HCT116 (cell line): ENCODE measurements at regions not wholly inside any gene's neighbourhood (a gene's known extent, or its start where the extent isn't known, plus 50 kb on each side); places are given as distances from the start of the nearest gene placed in this dataset.

ENCODE experiments used
- ATAC-seq: fragments of 200-7000 bp; cut with Tn5 transposase; 2 replicates; pipeline ENCODE4 v1.9.1; 2020; ENCODE audit warnings: mild to moderate bottlenecking, moderate library complexity
- BruUV-seq: library from RNA; stranded (reverse); fragments of 400-500 nt; replicated peaks from 2 replicates; lab custom pipeline; 2021; lab: Mats Ljungman, UMichigan
- CTCF ChIA-PET: fragments of 300-600 bp; sonication (Branson Sonifier 250); formaldehyde crosslinking; loops from one replicate; lab custom pipeline; 2021; ENCODE audit warnings: antibody characterized with exemption; lab: Charles Lee
- POLR2A ChIA-PET: fragments of 300-600, 350-600 bp; sonication (Branson Sonifier 250); formaldehyde crosslinking; loops from one replicate; lab custom pipeline; 2021; ENCODE audit warnings: antibody characterized with exemption; lab: Charles Lee
- RAD21 ChIA-PET, 2 experiments: fragments of 300-600 bp; sonication (Branson Sonifier 250); formaldehyde crosslinking; loops; one replicate each; lab custom pipeline; 2023; ENCODE audit warnings: low total read pairs in 2 of 2; ENCODE audit not compliant: uncharacterized antibody in 2 of 2, unreplicated experiment in 2 of 2, low non-redundant PET in 1 of 2; lab: Charles Lee
- DNase-seq: peaks from one replicate; pipeline ENCODE4 v3.0.0-alpha.2; 2010; ENCODE audit warnings: low read depth, low spot score
- H2AFZ ChIP-seq: fragments of 200-600 bp; shearing (Covaris generic), sonication (generic); 2 replicates; pipeline ENCODE4 v1.6.1; 2017; ENCODE audit warnings: low read depth, mixed run types, mixed read lengths, antibody characterized with exemption, low read length; ENCODE audit not compliant: poor library complexity, severe bottlenecking
- H3K27ac ChIP-seq: 2 replicates; pipeline ENCODE4 v1.5.1; 2012; ENCODE audit warnings: low read depth, low read length
- H3K27me3 ChIP-seq: fragments of 200-600 bp; sonication (generic); 2 replicates; pipeline ENCODE4 v1.6.1; 2016; ENCODE audit warnings: mixed run types, low read length, mixed read lengths; ENCODE audit not compliant: insufficient read depth
- H3K36me3 ChIP-seq, 2 experiments: fragments of 200-500 bp in 1 of 2; fragments of 200-600 bp in 1 of 2; sonication (Bioruptor generic) in 1 of 2; sonication (generic) in 1 of 2; 2 replicates each; pipeline versions ENCODE4 v1.5.1 to v1.6.1; 2014 to 2016; ENCODE audit warnings: low read length in 2 of 2, inconsistent platforms in 1 of 2, mixed read lengths in 1 of 2, mixed run types in 1 of 2; ENCODE audit not compliant: insufficient read depth in 2 of 2, control insufficient read depth in 1 of 2
- H3K4me1 ChIP-seq, 2 experiments: fragments of 200-600 bp in 1 of 2; sonication (generic) in 1 of 2; 2 replicates each; pipeline versions ENCODE4 v1.5.1 to v1.6.1; 2012 to 2017; ENCODE audit warnings: low read length in 2 of 2, inconsistent platforms in 1 of 2, mild to moderate bottlenecking in 1 of 2, mixed read lengths in 1 of 2, mixed run types in 1 of 2, moderate library complexity in 1 of 2; ENCODE audit not compliant: insufficient read depth in 2 of 2, control insufficient read depth in 1 of 2
- H3K4me2 ChIP-seq: fragments of 200-600 bp; sonication (generic); 2 replicates; pipeline ENCODE4 v1.6.1; 2017; ENCODE audit warnings: mixed run types, low read length, mixed read lengths
- H3K4me3 ChIP-seq, 2 experiments: fragments of 200-600 bp in 1 of 2; sonication (generic) in 1 of 2; replicated peaks in 1 of 2; 2 replicates each; pipeline ENCODE4 v1.5.1; 2011 to 2016; ENCODE audit warnings: low read length in 2 of 2, control low read depth in 1 of 2, low read depth in 1 of 2, mild to moderate bottlenecking in 1 of 2, mixed read lengths in 1 of 2, mixed run types in 1 of 2
- H3K79me2 ChIP-seq: fragments of 200-600 bp; sonication (generic); 2 replicates; pipeline ENCODE4 v1.6.1; 2017; ENCODE audit warnings: mild to moderate bottlenecking, mixed run types, low read length, moderate library complexity, mixed read lengths; ENCODE audit not compliant: insufficient read depth
- H3K9ac ChIP-seq: fragments of 200-600 bp; sonication (generic); 2 replicates; pipeline ENCODE4 v1.6.1; 2016; ENCODE audit warnings: low read length, mixed read lengths
- H3K9me2 ChIP-seq: fragments of 200-600 bp; sonication (generic), shearing (Covaris generic); 2 replicates; pipeline ENCODE4 v1.6.1; 2017; ENCODE audit warnings: mixed run types, mild to moderate bottlenecking, moderate library complexity; ENCODE audit not compliant: insufficient read depth
- H3K9me3 ChIP-seq, 2 experiments: fragments of 200-500 bp in 1 of 2; fragments of 200-600 bp in 1 of 2; sonication (Bioruptor generic) in 1 of 2; sonication (generic) in 1 of 2; 2 replicates each; pipeline ENCODE4 v1.6.1; 2014 to 2017; ENCODE audit warnings: low read length in 2 of 2, mixed read lengths in 2 of 2, inconsistent platforms in 1 of 2, low read depth in 1 of 2, mild to moderate bottlenecking in 1 of 2, mixed run types in 1 of 2, moderate library complexity in 1 of 2; ENCODE audit not compliant: control insufficient read depth in 1 of 2, insufficient read depth in 1 of 2
- H4K20me1 ChIP-seq: fragments of 200-600 bp; sonication (generic), shearing (Covaris generic); 2 replicates; pipeline ENCODE4 v1.6.1; 2017; ENCODE audit warnings: mixed run types, mild to moderate bottlenecking, moderate library complexity; ENCODE audit not compliant: insufficient read depth
- ATF3 ChIP-seq: IDR thresholded peaks from 2 replicates; pipeline ENCODE4 v1.6.1; 2012
- CEBPB ChIP-seq: IDR thresholded peaks from 2 replicates; pipeline ENCODE4 v1.6.1; 2012; ENCODE audit warnings: low read depth
- CTCF ChIP-seq, 3 experiments: fragments of 200-600 bp in 1 of 3; sonication (generic) in 1 of 3; IDR thresholded peaks in 2 of 3; conservative IDR thresholded peaks in 1 of 3; 2 replicates each; pipeline ENCODE4 v1.5.1; 2012 to 2017; ENCODE audit warnings: low read depth in 2 of 3, low read length in 2 of 3, antibody characterized with exemption in 1 of 3, borderline replicate concordance in 1 of 3, control low read depth in 1 of 3, mild to moderate bottlenecking in 1 of 3, mixed read lengths in 1 of 3, mixed run types in 1 of 3, moderate library complexity in 1 of 3; ENCODE audit not compliant: insufficient read depth in 1 of 3
- JUND ChIP-seq: IDR thresholded peaks from 2 replicates; pipeline ENCODE4 v1.6.1; 2012
- RAD21 ChIP-seq: IDR thresholded peaks from 2 replicates; pipeline ENCODE4 v1.6.1; 2012; ENCODE audit warnings: low read depth, mild to moderate bottlenecking
- SIN3A ChIP-seq: IDR thresholded peaks from 2 replicates; pipeline ENCODE4 v1.6.1; 2012; ENCODE audit warnings: low read depth
- SRF ChIP-seq: IDR thresholded peaks from 2 replicates; pipeline ENCODE4 v1.6.1; 2012; ENCODE audit warnings: low read depth
- ZFX ChIP-seq: fragments of 450-650 bp; IDR thresholded peaks from 2 replicates; pipeline ENCODE4 v1.6.1; 2017
- intact Hi-C: fragments of 100-400 bp; cut with micrococcal nuclease; formaldehyde crosslinking; loops from 2 replicates; pipeline ENCODE4 v1.10.0; 2022

GRCh38 chr14:94938016-94938415, 168.1 kb upstream of the GSC start:
- ATAC-seq, result no peak
- H2AFZ ChIP-seq, result no peak overlapping the region

More at GRCh38 chr14:94938016-94938415, 168.1 kb upstream of the GSC start:
- Histone ChIP-seq H3K36me3 (no peaks in the 10 kb centered on the region), H3K27ac (no peak overlapping the region), H3K9ac (no peak overlapping the region), H4K20me1 (no peaks in the 10 kb centered on the region), H3K9me2 (no peaks in the 10 kb centered on the region), H3K79me2 (no peaks in the 10 kb centered on the region), H3K4me3 (no peak overlapping the region), H3K4me2 (no peak overlapping the region), H3K27me3 (peaks cover 19% of the 10 kb centered on the region), H3K4me1 (no peaks in the 10 kb centered on the region), H3K9me3 (no peaks in the 10 kb centered on the region)
- ChIA-PET POLR2A (no interaction called here), RAD21 (no interaction called here), CTCF (no interaction called here)
- TF ChIP-seq SRF, result no peak
- no peak for TF ChIP-seq CEBPB
- no peak for TF ChIP-seq CTCF (IDR thresholded peaks at IDR 0.05 in 2 of 3, conservative IDR thresholded peaks at IDR 0.05 in 1 of 3; ENCODE audit: borderline replicate concordance in 1 of 3, insufficient read depth in 1 of 3, low read depth in 2 of 3, low read length in 2 of 3)
- TF ChIP-seq RAD21, result no peak
- TF ChIP-seq SIN3A, result no peak
- no peak for TF ChIP-seq ZFX
- no peak for TF ChIP-seq ATF3
- TF ChIP-seq JUND, result no peak
- BruUV-seq, result no TSS peak
- intact Hi-C loops, result no loop called here
- no peak for DNase-seq
